ENCODE measurements at regions not wholly inside any gene's neighbourhood (a gene's known extent, or its start where the extent isn't known, plus 50 kb on each side); places are given as distances from the start of the nearest gene placed in this dataset.

DNA sequence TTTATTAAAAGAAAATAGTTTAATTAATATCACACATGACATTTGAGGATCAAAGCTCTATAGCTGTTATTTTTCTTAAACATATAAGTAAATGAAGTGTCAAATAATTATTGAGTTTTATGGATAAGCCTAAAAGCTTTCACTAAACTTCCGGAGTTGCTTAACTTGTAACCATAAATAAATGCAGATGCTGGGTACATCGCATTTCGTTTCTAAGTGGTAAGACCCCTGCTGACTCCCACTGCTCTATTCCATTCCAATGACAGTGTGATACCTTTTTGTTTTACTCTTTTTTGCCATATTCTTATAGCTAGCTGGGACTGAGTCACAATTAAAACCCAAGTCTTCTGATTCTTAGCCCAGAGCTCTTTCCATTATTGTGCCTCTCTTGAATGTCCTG is 411.1 kb downstream of the SOX2 start:
- DNase-seq (ENCODE audit: low read depth) = no peak
- no peak overlapping the region for H3K4me3 ChIP-seq (ENCODE audit: low read depth, low read length)

DNA sequence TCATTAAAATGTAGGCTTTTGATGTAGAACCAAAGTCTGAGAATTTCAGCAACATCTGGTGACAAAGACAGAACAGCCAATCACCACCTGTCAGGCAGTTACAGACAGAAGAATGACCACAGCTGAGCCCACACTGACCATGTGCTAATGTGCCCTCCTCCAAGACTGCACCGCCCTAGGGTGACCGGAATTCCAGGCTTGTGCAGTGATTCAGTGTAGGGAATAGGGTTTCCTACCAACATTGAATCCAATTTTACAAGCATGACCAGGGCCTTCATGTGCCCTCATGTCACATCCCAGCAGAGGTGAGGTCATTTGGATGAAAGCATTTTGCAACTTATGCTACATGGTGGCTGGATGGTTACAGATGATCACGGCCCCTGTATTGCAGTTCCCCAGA is 412.5 kb downstream of the SOX2 start:
- DNase-seq (ENCODE audit: low read depth) = no peak
- H3K4me3 ChIP-seq (ENCODE audit: low read depth, low read length) = no peak overlapping the region
- TF ChIP-seq, protein P1, sequence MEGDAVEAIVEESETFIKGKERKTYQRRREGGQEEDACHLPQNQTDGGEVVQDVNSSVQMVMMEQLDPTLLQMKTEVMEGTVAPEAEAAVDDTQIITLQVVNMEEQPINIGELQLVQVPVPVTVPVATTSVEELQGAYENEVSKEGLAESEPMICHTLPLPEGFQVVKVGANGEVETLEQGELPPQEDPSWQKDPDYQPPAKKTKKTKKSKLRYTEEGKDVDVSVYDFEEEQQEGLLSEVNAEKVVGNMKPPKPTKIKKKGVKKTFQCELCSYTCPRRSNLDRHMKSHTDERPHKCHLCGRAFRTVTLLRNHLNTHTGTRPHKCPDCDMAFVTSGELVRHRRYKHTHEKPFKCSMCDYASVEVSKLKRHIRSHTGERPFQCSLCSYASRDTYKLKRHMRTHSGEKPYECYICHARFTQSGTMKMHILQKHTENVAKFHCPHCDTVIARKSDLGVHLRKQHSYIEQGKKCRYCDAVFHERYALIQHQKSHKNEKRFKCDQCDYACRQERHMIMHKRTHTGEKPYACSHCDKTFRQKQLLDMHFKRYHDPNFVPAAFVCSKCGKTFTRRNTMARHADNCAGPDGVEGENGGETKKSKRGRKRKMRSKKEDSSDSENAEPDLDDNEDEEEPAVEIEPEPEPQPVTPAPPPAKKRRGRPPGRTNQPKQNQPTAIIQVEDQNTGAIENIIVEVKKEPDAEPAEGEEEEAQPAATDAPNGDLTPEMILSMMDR (IDR thresholded peaks at IDR 0.05; ENCODE audit: insufficient read depth, low read length) = no peak

More for the DNA sequence above, 411.1 kb downstream of the SOX2 start:
- TF ChIP-seq, protein P1 (IDR thresholded peaks at IDR 0.05; ENCODE audit: insufficient read depth, low read length) = no peak

DNA sequence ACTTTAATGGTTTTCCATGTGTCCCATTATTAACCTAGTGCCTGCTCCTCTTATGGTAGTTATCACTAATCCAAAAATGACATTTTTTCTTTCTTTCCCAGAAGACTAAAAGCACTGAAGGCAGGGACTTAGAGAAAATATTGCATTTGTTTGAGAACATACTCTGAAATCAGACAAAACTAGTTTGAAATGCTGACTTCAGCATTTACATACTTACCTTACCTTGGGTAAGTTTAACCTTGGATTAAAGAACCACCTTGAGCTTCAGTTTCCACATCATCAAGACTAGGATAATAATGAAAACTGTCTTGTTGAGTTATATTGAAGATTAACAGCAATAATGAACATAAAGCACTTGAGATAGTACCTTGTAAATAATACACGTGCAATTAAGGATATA is 413.0 kb downstream of the SOX2 start:
- no peak overlapping the region for H3K4me3 ChIP-seq (ENCODE audit: low read depth, low read length)
- TF ChIP-seq, protein P1 (IDR thresholded peaks at IDR 0.05; ENCODE audit: insufficient read depth, low read length) = no peak
- no peak for DNase-seq (ENCODE audit: low read depth)

DNA sequence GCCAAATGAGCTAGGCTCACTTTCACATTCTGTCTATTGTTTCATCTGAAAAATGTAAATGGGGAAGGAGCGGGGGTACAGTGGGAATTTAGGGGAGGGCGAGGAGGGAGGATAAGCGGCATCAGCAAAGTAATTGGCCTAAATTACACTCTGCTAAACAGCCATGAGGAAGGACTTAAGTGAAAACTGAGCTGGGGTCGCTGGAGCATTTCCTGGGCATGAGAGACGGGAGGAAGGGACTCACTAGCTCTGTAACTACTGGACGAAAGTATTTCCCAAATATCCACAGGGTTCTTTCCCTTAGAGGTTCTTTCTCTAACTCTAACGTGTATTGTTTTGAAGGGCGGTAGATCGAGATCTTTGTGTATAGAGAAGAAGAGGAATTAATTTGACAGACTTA is 418.0 kb downstream of the SOX2 start:
- H3K4me3 ChIP-seq (ENCODE audit: low read depth, low read length) = no peak overlapping the region
- TF ChIP-seq, protein P1 (IDR thresholded peaks at IDR 0.05; ENCODE audit: insufficient read depth, low read length) = no peak
- DNase-seq (ENCODE audit: low read depth) = no peak

DNA sequence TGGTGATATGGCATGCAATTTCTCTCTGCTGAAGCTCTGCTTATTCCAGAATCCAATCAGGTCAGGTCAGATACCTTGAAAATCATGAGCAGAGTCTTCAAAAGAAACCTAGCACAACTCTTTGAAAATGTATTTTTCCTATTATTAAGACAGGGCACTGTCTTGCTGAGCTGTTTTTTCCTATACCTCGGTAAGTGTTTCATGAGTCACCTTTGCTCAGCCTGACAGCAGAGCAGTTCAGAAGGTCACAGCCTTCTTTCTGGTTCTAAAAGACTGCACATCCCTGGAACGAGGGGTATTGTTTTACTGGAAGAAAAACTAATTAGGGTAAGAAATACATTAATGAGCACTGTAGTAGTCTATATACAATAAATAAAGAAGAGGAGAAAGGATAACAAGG is 422.0 kb downstream of the SOX2 start:
- TF ChIP-seq, protein P1 (IDR thresholded peaks at IDR 0.05; ENCODE audit: insufficient read depth, low read length) = no peak
- no peak for DNase-seq (ENCODE audit: low read depth)
- H3K4me3 ChIP-seq (ENCODE audit: low read depth, low read length) = no peak overlapping the region

DNA sequence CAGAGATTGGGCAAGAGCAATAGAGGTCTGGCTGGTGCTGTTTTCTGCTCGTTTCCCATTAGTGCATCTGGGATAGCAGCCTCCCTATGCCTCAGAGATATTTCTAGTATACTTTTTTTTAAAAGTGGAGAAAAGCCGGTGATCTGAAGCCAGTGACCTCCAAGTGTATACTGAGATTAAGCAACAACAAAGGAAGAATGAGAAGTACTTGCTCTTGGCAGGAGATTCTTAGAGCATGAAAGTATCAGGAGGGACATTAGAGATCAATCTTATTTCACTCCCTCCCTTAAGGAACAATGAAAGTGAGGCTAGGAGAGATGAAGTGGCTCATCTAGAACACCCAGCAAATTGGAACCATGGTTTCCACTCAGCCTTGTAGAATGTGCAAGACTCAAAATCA is 423.3 kb downstream of the SOX2 start:
- no peak for DNase-seq (ENCODE audit: low read depth)

More for the DNA sequence above, 423.3 kb downstream of the SOX2 start:
- TF ChIP-seq, protein P1 (IDR thresholded peaks at IDR 0.05; ENCODE audit: insufficient read depth, low read length) = no peak
- no peak overlapping the region for H3K4me3 ChIP-seq (ENCODE audit: low read depth, low read length)

Measured in fibroblast of the aortic adventitia (primary cell).